ENCODE measurements at regions not wholly inside any gene's neighbourhood (a gene's known extent, or its start where the extent isn't known, plus 50 kb on each side); places are given as distances from the start of the nearest gene placed in this dataset. TPM values are rescaled to one million over a fixed set of nuclear protein-coding genes. Genes with fewer than 3 reads are reported as not detected.

Small RNA genes lying in the stretch of these regions (microRNA-seq; reads per million reads assigned to microRNA genes)
- gene MCRIP2P2 (ENCODE audit: insufficient read depth, insufficient read length) (not detected), gene RF00019 (ENCODE audit: insufficient read depth, insufficient read length) (not detected), gene RNU7-183P (ENCODE audit: insufficient read depth, insufficient read length) (not detected)

Small RNA genes lying in the stretch of these regions (small RNA-seq; reads per million reads assigned to genes)
- gene MCRIP2P2 (0 reads per million in 5 experiments), gene RF00019 (0 reads per million in 5 experiments), gene RNU7-183P (0 reads per million in 5 experiments)

All from IMR-90 (cell line).